ENCODE measurements at regions not wholly inside any gene's neighbourhood (a gene's known extent, or its start where the extent isn't known, plus 50 kb on each side); places are given as distances from the start of the nearest gene placed in this dataset.

DNA sequence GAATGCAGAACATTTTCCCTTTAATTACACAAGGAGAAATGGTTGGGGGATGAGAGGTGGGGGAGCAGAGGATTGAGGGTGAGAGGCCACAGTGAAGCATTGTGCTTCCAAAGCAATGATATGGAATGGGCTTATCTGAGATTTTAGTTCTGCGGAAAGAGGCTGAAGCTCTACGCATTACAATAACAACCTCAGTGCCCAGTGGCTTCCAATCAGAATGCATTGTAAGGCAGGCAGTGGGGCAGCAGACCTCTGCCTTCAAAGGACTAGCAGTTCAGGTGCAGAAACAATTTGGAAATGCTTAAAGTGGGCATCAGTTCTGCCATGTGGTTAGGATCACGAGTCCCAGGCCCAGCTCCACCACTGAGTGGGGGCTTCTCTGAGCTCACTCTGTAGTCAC, 251.0 kb upstream of the ZMIZ1 start:
- no peak for DNase-seq

DNA sequence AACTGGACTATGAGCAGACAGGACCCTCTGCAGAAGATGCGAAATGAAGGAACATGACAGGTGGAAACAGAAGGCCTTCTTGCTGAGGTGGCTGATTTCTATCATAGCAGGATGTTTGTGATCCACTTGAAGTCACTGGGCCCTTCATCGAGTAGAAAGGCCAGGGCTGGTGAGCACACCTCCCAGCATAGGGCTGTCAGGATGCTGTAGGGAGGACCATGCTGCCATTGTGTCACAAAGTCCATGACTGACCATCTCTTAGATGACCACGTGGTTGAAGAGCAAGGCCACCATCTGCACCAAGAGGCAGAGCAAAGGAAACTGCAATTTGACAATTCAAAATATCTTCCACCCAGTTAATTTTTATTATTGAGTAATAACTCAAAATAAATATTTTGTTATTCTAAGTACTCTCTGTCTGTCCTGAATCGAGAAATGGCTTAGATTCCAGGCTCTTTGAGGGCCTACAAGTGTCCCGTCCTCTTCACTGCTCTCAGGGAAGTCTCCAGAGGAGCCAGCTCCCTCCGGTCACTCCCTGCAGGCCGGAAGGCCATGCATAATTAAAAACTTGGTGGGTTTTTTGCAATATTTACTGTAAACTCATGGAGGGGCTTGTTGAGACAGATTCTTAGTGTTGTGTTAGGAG, 249.3 kb upstream of the ZMIZ1 start:
- no peak for DNase-seq

DNA sequence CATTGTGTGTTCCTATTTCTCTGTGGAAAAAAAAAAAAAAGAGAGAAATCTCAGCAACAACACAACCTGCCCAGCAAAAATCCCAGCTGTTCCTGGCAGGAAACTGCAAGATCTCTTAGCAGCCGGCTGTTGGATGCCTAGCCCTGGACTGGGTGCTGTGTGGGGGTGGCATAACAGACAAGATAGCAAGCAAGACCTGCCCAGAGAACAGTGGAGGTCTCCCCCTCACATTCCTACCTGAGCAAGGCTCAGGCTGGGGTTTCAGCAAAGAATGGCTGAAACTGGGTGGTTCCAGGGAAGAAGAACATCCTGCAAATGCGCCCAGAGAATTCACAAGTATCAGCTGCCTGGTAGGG, 248.8 kb upstream of the ZMIZ1 start:
- no peak for DNase-seq

DNA sequence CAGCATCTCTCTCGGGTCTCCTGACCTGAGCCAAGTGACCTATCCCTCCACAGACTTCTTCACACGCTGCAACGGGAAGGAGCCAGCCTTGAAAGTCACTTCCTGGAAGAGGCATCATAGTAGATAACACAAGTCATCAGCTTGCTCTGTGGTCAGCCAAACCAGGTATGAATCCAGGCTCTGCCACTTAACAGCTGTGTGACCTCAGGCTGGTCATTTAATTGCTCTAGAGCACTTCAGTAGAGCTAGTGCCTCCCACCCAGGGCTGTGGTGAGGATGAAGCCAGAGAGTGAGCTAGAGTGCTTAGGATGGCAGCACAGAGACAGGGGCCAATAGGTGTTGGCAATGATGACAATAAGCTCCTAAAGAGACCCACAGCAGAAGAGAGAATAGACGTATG, 247.7 kb upstream of the ZMIZ1 start:
- DNase-seq, result no peak

DNA sequence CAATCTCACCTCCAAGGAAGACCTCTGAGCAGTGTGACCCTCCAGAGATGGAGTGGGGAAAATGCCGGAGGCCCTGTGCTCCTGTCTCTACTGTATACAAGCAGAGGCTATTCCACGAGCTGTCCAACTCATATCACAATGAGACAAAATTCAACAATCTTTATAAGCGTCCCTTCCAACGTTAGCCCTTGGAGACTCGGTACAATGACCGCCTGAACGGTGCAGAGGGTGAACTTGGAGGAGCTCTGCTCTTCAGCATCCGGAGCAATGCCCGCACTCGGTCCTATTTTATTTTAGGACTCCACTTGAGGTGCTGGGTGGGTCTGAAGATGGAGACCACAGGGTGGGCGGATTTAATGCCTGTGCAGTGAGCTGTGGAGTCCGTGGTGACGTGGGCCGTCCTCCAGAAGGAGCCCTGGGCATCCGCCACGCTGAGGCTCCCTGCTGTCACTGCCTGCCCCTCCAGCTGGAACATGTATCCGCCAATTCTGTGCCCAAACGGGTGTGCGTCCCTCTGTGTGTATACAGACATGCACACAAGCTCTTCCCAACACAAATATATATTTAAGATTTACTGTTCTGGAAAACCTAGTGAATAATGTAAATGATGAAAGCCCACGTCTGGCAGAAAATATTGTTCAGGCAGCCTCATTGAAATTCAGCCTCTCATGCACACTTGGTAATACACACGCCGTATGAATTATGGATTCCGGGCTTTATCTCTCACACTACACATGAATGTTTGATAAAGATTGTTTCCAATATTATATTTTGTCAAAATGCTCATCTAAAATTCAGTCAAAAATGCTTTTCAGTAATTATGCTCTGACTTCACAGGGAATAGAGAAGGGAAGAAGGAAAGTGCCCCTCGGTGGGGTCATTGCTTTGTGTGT, 239.9 kb upstream of the ZMIZ1 start:
- DNase-seq, result no peak

DNA sequence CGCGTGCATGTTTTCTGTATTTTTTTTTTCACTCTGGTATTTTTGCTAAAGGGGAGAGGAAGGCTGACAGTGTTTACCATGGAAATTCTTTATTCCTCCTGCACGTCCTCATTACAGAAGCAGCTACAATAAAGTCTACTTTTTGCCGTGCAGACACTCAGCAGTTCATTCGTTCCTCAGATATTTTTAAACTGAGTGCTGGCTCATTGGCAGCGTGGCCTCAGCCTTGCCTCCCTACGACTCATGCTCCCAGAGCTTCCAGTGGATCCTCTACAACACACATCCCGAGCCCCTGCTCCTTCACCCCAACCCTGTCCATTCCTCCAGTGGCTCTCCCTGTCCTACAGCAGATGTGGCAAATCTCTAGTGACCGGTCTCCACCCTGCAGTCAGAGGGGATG, 239.2 kb upstream of the ZMIZ1 start:
- DNase-seq, result no peak

DNA sequence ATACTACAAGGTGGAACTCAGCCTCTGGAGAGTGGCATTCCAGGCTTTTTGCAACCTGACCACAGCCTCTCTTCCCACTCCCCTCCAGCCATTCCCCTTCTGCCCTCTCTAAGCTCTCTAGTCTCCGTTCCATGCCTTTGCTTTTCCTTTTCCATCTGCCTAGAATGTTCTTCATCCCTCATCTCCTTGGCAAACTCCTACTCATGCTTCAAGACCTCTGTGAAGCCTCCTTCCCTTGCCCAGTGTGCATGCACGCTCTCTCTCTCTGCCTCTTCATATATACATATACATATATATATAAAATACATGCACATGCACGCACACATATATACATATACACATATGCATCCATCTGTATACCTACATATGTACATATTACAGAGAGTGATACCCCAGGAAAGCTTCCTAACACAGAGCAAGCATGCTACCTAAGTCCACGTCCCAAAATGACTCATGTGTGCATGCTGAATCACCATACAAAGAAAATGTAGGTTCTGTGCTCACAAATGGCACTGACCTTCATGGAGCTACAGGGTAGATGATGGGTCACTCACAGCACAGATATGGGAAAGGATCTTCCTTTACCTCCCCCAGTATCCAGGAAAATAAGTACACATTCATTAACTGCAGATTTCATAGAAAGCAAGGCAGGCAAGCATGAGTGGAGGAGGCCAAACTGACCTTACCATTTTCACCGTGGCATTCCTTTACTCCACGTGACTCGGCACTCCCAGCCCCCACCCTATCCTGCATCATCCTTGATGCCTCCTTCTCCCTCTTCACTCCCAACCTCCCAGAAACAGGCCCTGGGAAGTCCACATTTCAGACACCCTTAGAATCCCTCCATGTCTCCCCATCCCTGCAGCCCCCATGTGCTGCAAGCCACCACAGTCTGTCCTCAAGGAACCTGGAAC, 238.4 kb upstream of the ZMIZ1 start:
- DNase-seq, result no peak

DNA sequence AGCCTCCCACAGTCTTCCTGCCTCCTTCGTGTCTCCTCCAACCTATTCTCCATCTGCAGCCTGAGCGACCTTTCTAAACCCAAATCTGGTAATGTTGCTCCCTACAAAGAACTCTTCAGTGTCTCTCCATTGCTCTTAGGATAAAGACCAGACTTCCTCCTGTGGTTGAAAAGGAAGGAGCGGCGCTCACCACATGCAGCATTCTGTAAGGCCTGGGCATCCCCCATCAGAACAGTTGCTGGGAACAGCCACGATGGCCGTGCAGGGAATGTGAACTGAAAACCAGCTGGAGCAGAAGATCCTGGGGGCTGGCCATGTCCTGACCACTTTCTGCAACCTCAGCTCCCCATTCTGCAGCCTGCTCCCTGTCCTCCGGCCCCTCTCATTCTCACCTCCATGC, 237.8 kb upstream of the ZMIZ1 start:
- DNase-seq, result no peak

DNA sequence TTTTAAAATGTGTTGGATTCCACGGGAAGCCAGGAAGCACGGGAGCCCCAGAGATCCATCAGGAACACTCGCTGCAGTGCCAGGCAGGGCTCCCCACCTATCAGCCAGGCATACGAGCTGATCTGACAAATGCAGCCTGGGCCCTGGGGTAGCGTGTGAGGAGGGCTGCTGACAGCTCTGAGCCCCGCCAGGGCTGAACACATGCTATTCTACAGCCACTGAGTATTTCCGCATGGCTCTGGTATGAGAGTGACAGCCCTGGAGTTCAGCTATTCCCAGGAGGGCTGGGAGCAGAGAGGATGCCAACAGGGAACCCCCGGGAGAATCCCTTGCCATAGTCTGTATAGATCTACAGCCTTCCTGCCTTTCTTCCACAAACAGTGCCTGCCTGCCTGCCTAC, 237.3 kb upstream of the ZMIZ1 start:
- no peak for DNase-seq

DNA sequence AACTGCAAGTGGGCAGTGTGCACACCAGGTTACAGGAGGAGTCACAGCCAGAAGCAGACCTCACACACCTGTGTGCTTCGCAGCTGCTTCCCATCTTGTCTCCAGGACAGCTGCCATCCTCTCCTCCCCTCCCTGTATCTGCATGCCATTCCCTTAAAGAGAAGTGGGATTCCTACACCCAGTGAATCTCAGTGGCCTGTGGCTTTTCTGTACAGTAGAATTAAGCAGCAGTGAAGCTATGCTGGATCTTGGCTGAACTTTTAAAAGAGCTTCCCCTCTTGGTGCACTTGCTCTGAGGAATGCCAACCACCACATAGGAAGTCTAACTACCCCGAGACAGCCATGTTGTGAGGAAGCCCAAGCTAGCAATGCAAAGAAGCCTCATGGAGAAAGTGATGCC, 236.5 kb upstream of the ZMIZ1 start:
- no peak for DNase-seq

DNA sequence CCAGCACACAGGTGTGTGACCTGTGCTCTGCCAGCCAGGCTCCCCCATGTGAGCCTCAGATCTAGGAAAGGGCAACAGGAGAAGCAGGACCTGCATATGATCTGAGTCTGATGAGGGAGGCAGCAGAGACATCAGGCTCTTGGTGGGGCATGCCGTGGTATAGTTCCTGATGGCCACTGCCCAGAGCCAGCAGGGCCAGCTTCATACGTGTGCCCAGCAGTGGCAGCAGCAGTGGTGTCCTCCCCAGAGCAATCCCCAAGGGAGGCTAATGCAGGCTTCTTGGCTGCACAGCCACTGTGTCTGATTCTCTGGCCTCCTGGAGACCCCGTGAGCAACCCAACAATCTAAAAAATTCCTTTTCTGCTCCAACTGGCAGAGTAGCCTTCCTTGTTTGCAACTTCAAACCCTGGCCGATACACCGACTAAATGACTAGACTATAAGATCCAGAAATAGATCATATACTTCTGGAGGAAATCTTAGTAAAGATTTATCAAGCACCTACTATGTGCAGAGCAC, 230.6 kb upstream of the ZMIZ1 start:
- no peak for DNase-seq

DNA sequence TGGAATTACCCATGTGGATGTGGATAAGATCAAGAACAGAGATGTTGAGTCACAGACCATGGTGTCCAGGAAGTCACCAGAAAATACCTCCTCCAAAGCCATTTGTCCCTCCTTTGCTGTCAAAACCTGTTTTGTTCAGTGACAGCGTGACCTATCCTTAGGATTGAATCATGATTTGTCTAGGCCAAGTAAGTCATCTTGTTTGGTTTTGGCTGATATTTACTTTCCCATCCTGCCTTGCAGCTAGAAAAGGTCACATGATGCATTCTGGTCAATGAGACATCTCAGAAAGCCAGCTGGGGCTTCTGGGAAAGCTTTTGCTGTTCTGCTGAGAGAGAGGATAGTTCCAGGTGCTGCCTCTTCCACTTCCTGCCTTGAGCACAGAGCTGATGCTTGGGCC, 225.3 kb upstream of the ZMIZ1 start:
- no peak for DNase-seq

DNA sequence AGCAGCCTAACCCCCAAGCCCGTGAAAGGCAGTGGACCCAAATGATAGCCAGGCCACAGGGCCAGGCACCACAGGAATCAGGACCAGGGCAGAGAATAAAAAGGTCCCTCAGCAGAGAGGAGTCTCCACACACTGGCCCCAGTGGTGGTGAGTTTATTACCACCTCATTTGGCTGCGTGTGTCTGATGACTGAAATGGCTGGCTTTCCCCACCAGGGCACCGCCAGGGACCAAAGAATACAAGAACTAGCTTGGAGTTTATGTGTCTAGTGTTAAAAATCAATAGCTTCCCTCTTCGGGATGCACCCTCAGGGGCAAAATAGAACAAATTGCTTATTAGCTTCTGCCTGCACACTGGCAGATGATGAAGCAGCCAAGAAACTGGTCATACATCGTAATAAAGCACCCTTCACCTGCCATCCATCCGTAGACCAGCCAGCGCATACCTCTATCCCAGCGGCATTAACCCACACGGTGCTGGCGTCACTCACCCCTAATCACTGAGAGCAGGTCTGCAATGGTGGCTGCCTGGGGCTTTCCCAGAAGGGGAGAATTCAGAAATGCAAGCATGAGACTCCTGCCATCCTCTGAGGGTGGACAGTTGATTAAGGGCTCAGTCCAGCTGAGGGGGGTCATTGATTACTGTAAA, 223.7 kb upstream of the ZMIZ1 start:
- DNase-seq, result no peak

DNA sequence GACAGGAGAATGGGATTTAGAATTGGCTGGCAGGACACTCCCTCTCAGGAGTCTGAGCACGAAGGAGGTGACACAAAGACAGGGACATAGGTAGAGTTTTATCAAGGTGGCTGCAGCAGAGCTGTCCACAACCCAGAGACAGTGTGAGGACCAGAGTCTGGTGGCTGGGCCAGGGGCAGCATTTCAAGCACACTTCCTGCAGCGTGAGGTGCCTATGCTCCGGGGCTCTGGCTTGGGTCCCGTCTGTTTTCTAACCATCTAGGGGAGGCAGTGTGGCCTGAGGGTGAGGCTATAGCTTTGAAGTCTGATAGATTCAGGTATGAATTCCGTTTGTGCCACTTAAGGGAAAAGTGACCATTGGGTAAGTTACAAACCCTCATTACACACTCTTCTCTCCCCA, 222.7 kb upstream of the ZMIZ1 start:
- DNase-seq, result no peak

DNA sequence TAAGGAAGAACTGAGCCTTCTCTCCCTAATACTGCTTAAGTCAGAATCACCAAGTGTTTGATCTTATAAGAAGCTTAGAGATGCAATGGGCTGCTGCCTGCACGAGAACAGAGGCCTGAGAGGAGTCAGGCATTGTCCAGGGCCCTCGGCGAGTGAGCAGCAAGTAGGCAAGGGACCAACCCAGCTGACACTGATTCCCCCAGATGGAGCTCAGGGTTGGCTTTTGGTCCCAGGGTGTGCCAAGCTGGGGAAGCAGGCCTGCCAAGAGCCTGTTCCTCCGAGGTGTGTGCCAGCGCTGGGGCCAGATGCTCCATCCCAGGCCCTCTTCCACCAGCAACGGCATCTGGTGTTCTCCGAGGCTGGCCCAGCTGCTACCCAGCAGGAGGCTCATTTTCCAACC, 222.0 kb upstream of the ZMIZ1 start:
- DNase-seq, result no peak

DNA sequence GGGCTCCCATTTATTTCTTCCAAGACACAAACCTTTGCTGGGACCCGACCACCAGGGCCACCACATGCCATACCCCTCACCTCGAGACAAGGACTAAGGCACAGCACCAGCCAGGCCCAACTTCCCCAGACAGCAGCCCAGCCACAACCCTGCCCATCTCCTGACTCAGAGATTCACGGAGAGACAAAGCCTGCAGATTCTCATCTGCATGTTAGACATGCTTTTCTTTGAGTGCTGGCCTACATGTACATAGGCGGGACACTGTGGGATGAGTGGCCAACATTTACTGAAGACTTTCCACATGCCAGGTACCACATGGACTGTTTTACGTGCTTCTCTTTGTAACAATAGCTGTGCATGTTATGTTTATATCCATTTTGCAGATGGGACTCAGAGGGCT, 221.3 kb upstream of the ZMIZ1 start:
- no peak for DNase-seq

DNA sequence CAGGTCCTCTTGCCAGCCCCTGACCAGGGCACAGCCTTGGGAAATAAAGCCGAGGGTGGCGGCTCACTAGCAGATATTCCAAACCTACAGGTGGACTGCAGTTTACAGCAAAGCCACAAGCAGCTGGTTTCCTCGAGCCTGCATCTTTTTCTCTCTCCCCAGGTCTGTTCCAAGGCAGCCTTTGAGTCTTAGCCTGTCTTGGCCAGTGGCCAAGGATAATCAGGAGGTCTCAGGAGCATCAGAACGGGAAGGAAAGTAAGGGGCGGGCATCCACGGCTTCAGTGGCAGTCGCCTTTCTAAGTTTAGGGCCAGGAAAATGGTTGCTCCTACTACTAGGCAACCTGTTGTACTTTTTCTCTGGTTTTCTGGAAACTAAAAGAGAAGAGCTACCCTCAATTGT, 219.7 kb upstream of the ZMIZ1 start:
- no peak for DNase-seq

DNA sequence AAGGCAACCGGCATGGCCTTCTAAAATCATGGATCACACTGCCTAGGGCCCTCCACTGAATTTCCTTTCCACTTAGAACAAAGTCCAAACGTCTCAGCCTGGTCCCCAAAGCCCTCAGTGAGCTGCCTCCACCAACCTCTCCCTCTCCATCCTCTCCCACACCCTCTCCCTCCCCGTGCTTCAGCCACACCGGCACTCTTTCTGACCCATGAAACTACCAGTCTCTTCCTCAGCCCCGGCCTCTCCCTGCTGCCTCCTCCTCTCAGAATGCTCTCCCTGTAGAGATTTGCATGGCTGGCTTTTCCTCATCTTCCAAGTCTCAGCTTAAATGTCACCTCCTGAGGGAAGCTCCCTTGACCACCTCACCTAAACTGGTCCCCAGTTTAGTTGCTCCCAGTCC, 219.0 kb upstream of the ZMIZ1 start:
- no peak for DNase-seq

DNA sequence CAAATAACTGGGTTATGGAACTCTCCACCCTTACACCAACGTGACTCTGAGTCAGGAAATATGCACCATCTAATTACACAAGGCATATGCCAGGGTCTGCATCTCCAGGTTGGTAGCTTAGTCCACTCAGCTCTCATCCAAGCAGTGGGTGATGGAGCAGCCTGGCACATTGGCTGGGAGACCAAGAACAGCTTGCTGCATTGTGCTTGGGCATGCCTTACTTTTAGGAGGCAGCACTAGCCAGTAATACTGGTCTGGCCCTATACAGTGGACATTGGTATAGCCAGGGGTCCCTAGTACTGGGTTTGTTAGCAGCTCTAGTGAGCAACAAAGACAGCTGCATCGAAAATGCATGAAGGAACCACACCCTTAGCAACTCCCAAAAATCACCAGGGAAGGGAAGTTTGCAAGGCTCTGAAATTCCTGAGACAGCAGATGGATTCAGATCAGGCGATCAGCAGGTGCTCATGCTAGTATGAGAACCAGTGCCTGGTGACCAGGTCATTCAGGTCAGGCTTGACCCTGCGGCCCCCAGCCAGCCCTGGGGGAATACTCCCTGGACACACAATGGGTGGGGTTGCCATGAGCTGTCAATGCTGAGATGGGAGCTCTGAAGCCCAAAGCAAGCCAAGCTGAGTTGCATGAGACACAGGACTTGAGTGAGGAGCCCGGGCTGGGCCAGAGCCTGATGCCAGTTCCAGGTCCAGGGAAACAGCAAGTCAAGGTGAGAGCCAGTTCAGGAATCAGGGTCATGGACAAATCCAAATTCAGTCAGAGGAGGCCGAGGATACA, 217.9 kb upstream of the ZMIZ1 start:
- no peak for DNase-seq

DNA sequence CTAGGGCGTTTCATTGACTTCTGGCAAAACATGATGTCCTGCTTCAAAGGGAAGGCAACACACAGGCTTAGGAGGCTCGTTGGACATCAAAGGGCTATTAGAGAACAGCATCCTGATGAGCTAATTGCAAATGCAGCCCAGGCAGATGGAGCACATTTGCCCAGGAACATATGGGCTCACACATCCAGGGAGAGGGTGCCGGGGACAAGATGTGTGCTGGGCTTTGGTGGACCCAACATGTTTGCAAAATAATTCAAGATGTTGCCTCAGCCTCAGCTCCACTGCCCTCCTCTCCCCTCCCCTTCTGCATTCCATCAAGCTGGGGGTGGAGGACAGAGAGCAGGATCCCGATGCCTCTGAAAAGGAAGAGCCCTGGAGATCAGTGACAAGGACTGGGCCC, 217.1 kb upstream of the ZMIZ1 start:
- no peak for DNase-seq

DNA sequence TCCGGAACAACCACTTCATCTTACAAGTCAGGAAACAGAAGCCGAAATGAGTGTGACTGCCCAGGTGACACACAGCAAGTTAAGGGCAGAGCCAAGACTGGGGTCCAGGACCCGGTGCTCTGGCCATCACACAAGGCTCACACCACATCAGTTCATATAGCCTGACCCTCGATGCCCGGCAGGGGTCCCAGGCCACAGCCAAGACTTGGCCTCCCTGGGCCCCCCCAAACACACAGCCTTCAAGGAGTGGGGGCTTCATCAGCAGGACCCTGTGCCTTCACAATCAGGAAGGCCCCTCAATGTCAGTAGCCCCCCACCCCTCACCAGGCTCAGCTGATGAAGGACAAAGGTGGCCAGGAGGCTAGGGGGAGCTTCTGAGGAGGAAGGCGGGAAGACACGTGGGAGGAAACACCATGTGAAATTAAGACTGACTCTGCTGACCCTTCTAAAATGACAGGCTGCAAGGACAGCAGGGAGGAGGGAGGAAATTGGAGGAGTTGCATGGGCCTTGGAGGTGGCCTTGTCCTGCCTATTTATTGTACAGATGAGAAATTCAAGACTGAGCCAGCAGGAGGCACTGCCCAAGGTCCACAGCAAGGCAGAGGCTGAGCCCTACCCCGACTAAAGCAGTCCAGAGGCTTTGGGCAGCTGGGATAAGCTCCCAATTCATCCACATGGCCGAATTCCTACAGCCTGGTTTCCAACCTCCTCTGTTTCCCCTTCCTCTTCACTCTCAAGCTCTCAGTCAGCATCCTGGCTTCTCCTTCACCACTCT, 216.1 kb upstream of the ZMIZ1 start:
- DNase-seq, result peak; percentile 35

Measured in stimulated activated CD8-positive, alpha-beta memory T cell treated with anti-CD3 and anti-CD28 coated beads, Interleukin-4, amount 100 ng/mL, for 48 hours (primary cell).